LNCaP clone FGC (cell line): ENCODE measurements at regions not wholly inside any gene's neighbourhood (a gene's known extent, or its start where the extent isn't known, plus 50 kb on each side); places are given as distances from the start of the nearest gene placed in this dataset.

Experiments used
- DNase-seq: peaks from one replicate; pipeline ENCODE4 v3.0.0-alpha.2; 2011; ENCODE audit warnings: low read depth
- H3K4me3 ChIP-seq: 2 replicates; pipeline ENCODE4 v1.5.1; 2011; ENCODE audit warnings: mild to moderate bottlenecking, low read depth, low read length, control low read depth
- TF ChIP-seq, protein P1 (sequence below): IDR thresholded peaks from 2 replicates; pipeline ENCODE4 v1.5.1; 2012; ENCODE audit warnings: mild to moderate bottlenecking; ENCODE audit not compliant: control insufficient read depth, insufficient read depth; ENCODE audit errors: extremely low read depth

- TF ChIP-seq, protein P1, sequence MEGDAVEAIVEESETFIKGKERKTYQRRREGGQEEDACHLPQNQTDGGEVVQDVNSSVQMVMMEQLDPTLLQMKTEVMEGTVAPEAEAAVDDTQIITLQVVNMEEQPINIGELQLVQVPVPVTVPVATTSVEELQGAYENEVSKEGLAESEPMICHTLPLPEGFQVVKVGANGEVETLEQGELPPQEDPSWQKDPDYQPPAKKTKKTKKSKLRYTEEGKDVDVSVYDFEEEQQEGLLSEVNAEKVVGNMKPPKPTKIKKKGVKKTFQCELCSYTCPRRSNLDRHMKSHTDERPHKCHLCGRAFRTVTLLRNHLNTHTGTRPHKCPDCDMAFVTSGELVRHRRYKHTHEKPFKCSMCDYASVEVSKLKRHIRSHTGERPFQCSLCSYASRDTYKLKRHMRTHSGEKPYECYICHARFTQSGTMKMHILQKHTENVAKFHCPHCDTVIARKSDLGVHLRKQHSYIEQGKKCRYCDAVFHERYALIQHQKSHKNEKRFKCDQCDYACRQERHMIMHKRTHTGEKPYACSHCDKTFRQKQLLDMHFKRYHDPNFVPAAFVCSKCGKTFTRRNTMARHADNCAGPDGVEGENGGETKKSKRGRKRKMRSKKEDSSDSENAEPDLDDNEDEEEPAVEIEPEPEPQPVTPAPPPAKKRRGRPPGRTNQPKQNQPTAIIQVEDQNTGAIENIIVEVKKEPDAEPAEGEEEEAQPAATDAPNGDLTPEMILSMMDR = no peak
- no peak for DNase-seq
- H3K4me3 ChIP-seq = no peak overlapping the region
Observed at GRCh38 chr6:134560019-134560418, 242.1 kb upstream of the SGK1 start.

GRCh38 chr6:134557509-134557908 lies 239.6 kb upstream of the SGK1 start:
- no peak for DNase-seq
- H3K4me3 ChIP-seq = no peak overlapping the region
- TF ChIP-seq, protein P1 = no peak

DNA sequence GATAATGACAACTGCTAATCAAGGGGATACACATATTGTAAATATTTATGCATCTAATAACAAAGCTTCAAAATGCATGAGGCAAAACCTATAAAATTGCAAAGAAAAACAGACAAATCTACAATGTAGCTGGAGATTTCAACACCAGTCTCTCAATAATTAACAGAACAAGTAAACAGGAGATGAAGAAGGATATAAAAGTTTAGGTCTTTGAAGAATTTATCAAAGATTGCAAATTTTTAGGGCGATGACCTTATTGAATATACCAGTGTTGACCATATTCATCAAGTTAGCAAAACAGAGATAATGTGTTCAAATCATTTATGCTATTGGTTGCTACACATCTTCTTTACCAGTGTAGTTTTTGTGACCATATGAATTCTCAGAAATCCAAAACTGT lies 237.8 kb upstream of the SGK1 start:
- TF ChIP-seq, protein P1 = no peak
- DNase-seq = no peak

GRCh38 chr6:134553936-134554335 lies 236.0 kb upstream of the SGK1 start:
- no peak for DNase-seq
- H3K4me3 ChIP-seq = no peak overlapping the region
- TF ChIP-seq, protein P1 = no peak

More for the DNA sequence above, 237.8 kb upstream of the SGK1 start:
- no peak overlapping the region for H3K4me3 ChIP-seq

- H3K4me3 ChIP-seq = no peak overlapping the region
- no peak for DNase-seq
- TF ChIP-seq, protein P1 = no peak
Observed at GRCh38 chr6:134551245-134551960, 233.5 kb upstream of the SGK1 start.

- TF ChIP-seq, protein P1 = no peak
- DNase-seq = no peak
- no peak overlapping the region for H3K4me3 ChIP-seq
Observed at GRCh38 chr6:134550604-134551003, 232.7 kb upstream of the SGK1 start.

- TF ChIP-seq, protein P1 = no peak
- DNase-seq = no peak
- H3K4me3 ChIP-seq = no peak overlapping the region
Observed at GRCh38 chr6:134549854-134550253, 231.9 kb upstream of the SGK1 start.
